ENCODE measurements at regions not wholly inside any gene's neighbourhood (a gene's known extent, or its start where the extent isn't known, plus 50 kb on each side); places are given as distances from the start of the nearest gene placed in this dataset.

DNA sequence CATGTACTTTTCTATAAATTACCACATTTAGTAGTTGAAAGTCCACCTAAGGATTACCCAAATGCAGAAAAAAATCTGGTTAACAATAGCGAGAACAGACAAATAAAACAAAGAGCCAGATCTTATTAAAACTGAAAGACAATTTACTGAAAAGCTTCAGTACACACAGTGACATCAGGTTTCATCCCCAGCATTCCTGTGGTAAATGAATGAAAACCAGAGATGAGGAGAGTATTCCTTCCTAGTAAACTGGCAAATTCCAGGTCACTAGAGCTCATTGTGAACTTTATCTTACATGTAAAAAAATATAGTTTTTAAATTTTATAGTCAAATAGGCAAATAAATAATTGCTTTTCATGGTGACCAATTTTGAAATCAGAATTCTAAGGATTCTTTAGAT, 1290.5 kb downstream of the ADGRL3 start:
- no TSS peak for BruUV-seq (replicated peaks)
- Histone ChIP-seq H3K27me3 (ENCODE audit: control insufficient read depth, insufficient read depth, low read length) (no peaks in the 10 kb centered on the region), H3K4me1 (ENCODE audit: control insufficient read depth, insufficient read depth, low read length) (no peaks in the 10 kb centered on the region), H3K9me3 (ENCODE audit: control insufficient read depth, insufficient read depth, low read depth, low read length) (no peaks in the 10 kb centered on the region), H3K36me3 (ENCODE audit: control insufficient read depth, insufficient read depth, low read length) (no peaks in the 10 kb centered on the region), H3K27ac (ENCODE audit: low read length) (no peak overlapping the region), H3K4me3 (ENCODE audit: low read depth in 2 of 2, low read length in 2 of 2) (no peak overlapping the region)
- DNase-seq (ENCODE audit: low read depth, low spot score) (no peak), ATAC-seq (no peak)
- CTCF ChIA-PET: no interaction called here
- TF ChIP-seq, protein P1, sequence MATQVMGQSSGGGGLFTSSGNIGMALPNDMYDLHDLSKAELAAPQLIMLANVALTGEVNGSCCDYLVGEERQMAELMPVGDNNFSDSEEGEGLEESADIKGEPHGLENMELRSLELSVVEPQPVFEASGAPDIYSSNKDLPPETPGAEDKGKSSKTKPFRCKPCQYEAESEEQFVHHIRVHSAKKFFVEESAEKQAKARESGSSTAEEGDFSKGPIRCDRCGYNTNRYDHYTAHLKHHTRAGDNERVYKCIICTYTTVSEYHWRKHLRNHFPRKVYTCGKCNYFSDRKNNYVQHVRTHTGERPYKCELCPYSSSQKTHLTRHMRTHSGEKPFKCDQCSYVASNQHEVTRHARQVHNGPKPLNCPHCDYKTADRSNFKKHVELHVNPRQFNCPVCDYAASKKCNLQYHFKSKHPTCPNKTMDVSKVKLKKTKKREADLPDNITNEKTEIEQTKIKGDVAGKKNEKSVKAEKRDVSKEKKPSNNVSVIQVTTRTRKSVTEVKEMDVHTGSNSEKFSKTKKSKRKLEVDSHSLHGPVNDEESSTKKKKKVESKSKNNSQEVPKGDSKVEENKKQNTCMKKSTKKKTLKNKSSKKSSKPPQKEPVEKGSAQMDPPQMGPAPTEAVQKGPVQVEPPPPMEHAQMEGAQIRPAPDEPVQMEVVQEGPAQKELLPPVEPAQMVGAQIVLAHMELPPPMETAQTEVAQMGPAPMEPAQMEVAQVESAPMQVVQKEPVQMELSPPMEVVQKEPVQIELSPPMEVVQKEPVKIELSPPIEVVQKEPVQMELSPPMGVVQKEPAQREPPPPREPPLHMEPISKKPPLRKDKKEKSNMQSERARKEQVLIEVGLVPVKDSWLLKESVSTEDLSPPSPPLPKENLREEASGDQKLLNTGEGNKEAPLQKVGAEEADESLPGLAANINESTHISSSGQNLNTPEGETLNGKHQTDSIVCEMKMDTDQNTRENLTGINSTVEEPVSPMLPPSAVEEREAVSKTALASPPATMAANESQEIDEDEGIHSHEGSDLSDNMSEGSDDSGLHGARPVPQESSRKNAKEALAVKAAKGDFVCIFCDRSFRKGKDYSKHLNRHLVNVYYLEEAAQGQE (IDR thresholded peaks at IDR 0.05; ENCODE audit: insufficient read depth in 1 of 2, low read depth in 2 of 2, low read length in 1 of 2): no peak
- TF ChIP-seq TCF7L2 (IDR thresholded peaks at IDR 0.05; ENCODE audit: low read depth, low read length): no peak
- no peak for TF ChIP-seq CTCF (IDR thresholded peaks at IDR 0.05)
- TF ChIP-seq SIN3A (IDR thresholded peaks at IDR 0.05; ENCODE audit: borderline replicate concordance, insufficient read depth, low read depth, low read length): no peak
- TF ChIP-seq POLR2AphosphoS5 (IDR thresholded peaks at IDR 0.05; ENCODE audit: low read depth, low read length): no peak
- POLR2A ChIA-PET: no interaction called here
- intact Hi-C loops (cut with micrococcal nuclease; ENCODE audit: unreplicated experiment): no loop called here
- in situ Hi-C loops (cut with HindIII; ENCODE audit: low pct_unique_long_range_greater_than_20kb, low sequenced_read_pairs): no loop called here

DNA sequence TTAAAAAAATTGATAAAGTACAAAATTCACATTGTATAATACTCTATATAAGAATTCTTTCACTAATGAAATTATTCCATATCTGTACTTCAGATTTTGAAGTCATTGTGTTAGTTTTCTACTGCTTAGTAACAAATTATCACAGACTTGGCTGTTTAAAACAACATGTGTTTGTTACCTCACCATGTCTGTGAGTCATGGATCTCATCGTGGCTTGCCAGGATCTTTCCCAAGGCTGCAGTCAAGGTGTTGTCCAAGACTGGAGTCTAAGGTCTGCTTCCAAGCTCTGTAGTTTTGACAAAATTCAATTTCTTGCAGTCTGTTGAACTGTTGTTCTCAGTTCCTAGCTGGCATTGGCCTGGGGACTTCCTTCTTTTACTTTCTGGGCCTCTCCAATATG, 1286.9 kb downstream of the ADGRL3 start:
- ATAC-seq (no peak), DNase-seq (ENCODE audit: low read depth, low spot score) (no peak)
- TF ChIP-seq POLR2AphosphoS5 (IDR thresholded peaks at IDR 0.05; ENCODE audit: low read depth, low read length) (no peak), TCF7L2 (IDR thresholded peaks at IDR 0.05; ENCODE audit: low read depth, low read length) (no peak), SIN3A (IDR thresholded peaks at IDR 0.05; ENCODE audit: borderline replicate concordance, insufficient read depth, low read depth, low read length) (no peak), CTCF (IDR thresholded peaks at IDR 0.05) (no peak)
- TF ChIP-seq, protein P1 (IDR thresholded peaks at IDR 0.05; ENCODE audit: insufficient read depth in 1 of 2, low read depth in 2 of 2, low read length in 1 of 2): no peak
- Histone ChIP-seq H3K9me3 (ENCODE audit: control insufficient read depth, insufficient read depth, low read depth, low read length) (no peaks in the 10 kb centered on the region), H3K27ac (ENCODE audit: low read length) (no peak overlapping the region), H3K36me3 (ENCODE audit: control insufficient read depth, insufficient read depth, low read length) (no peaks in the 10 kb centered on the region), H3K4me3 (ENCODE audit: low read depth in 2 of 2, low read length in 2 of 2) (no peak overlapping the region), H3K4me1 (ENCODE audit: control insufficient read depth, insufficient read depth, low read length) (no peaks in the 10 kb centered on the region), H3K27me3 (ENCODE audit: control insufficient read depth, insufficient read depth, low read length) (no peaks in the 10 kb centered on the region)
- no TSS peak for BruUV-seq (replicated peaks)
- ChIA-PET CTCF (no interaction called here), POLR2A (no interaction called here)
- intact Hi-C loops (cut with micrococcal nuclease; ENCODE audit: unreplicated experiment) (no loop called here), in situ Hi-C loops (cut with HindIII; ENCODE audit: low pct_unique_long_range_greater_than_20kb, low sequenced_read_pairs) (no loop called here)

Measured in Panc1 (cell line).